Right lobe of liver (tissue), 6 donors: ENCODE measurements at regions not wholly inside any gene's neighbourhood (a gene's known extent, or its start where the extent isn't known, plus 50 kb on each side); places are given as distances from the start of the nearest gene placed in this dataset.

Source experiments
- ATAC-seq, 4 donors: fragments of 200-7000 bp; cut with Tn5 transposase; one replicate each; pipeline ENCODE4 v1.9.1; 2020; ENCODE audit warnings: mild to moderate bottlenecking in 4 of 4, moderate library complexity in 4 of 4
- DNase-seq, 3 donors: peaks; one replicate each; pipeline ENCODE4 v3.0.0-alpha.2; 2020
- H3K27ac ChIP-seq, 3 donors: fragments of 200-600 bp; one replicate each; pipeline ENCODE4 v1.8.0; 2022
- H3K27me3 ChIP-seq, 2 donors: fragments of 200-600 bp; one replicate each; pipeline ENCODE4 v1.8.0; 2022
- H3K36me3 ChIP-seq, 4 donors: fragments of 200-600 bp; sonication (generic) in 1 of 4; one replicate each; pipeline versions ENCODE4 v1.5.1 to v1.8.0; 2017 to 2022; ENCODE audit warnings: control low read depth in 1 of 4
- H3K4me1 ChIP-seq, 4 donors: fragments of 200-600 bp; sonication (generic) in 1 of 4; one replicate each; pipeline versions ENCODE4 v1.5.1 to v1.8.0; 2017 to 2022; ENCODE audit warnings: control low read depth in 1 of 4
- H3K4me3 ChIP-seq, 3 donors: fragments of 200-600 bp; one replicate each; pipeline ENCODE4 v1.8.0; 2022
- H3K9me3 ChIP-seq, 4 donors: fragments of 200-600 bp; sonication (generic) in 1 of 4; one replicate each; pipeline versions ENCODE4 v1.5.1 to v1.8.0; 2017 to 2022; ENCODE audit warnings: control low read depth in 1 of 4
- POLR2A ChIP-seq: fragments of 450-650 bp; IDR thresholded peaks from one replicate; pipeline ENCODE4 v1.6.1; 2017; ENCODE audit warnings: antibody characterized with exemption, mild to moderate bottlenecking
- WGBS: methylation state at CpG from one replicate; pipeline ENCODE4 v1.1.6; 2018; ENCODE audit warnings: low coverage, low lambda C conversion rate; ENCODE audit not compliant: insufficient coverage; ENCODE audit errors: missing lambda C conversion rate; 5-methylcytosine and 5-hydroxymethylcytosine counted together
- intact Hi-C, 2 donors: fragments of 100-400 bp; cut with DNase I; formaldehyde crosslinking; loops; one replicate each; pipeline versions ENCODE4 v1.11.2 to v1.14.1; 2022
- TF ChIP-seq, protein P1 (sequence below), 4 donors: fragments of 200-600 bp in 3 of 4; fragments of 450-650 bp in 1 of 4; IDR thresholded peaks; one replicate each; pipeline versions ENCODE4 v1.5.1 to v1.8.0; 2016 to 2022; ENCODE audit warnings: antibody characterized with exemption in 4 of 4, mild to moderate bottlenecking in 2 of 4
- donor health status: DM: no; HTN: yes; CAD: no.
- donor health status: DM: no; HTN: no; CAD: no.
- donor health status: DM: no; HTN: no; CAD: no.
- donor health status: DM: no; HTN: yes; CAD: no.
- donor health status: DM: no; HTN: yes; CAD: no.

DNA sequence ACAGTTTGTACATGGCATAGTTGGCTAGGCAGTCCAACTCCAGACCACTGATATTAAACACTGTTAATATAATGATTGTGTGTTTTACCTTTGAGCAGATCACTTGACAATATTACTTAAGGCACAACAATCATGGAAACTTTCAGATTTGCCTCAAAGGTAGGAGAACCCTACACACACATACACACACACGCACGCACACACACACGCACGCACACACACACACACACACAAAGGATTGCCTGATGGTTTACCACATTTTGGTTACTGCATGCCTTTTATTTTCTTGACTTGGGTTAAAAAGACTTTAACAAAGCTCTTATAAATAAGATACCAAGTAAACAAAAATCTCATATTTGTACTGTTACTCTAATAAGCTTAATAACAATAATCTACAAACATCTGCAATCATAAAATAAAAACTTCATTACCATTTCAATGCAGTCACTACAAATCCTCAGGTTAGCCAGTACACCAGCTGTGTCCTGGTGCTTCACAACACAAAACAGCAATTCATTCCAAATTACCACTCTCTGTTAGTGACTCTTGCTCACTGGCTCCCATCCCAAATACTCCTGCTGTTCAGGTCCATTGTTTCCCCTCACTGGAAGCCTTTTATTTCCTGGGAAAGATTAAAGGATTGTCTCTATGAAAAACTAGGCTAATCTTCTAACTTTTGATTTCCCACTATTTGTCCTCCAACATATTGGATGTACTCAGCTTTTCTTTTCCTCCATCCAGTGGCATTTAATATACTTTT lies 175.2 kb upstream of the ATP2B1 start:
- no peak for TF ChIP-seq POLR2A
- TF ChIP-seq, protein P1, sequence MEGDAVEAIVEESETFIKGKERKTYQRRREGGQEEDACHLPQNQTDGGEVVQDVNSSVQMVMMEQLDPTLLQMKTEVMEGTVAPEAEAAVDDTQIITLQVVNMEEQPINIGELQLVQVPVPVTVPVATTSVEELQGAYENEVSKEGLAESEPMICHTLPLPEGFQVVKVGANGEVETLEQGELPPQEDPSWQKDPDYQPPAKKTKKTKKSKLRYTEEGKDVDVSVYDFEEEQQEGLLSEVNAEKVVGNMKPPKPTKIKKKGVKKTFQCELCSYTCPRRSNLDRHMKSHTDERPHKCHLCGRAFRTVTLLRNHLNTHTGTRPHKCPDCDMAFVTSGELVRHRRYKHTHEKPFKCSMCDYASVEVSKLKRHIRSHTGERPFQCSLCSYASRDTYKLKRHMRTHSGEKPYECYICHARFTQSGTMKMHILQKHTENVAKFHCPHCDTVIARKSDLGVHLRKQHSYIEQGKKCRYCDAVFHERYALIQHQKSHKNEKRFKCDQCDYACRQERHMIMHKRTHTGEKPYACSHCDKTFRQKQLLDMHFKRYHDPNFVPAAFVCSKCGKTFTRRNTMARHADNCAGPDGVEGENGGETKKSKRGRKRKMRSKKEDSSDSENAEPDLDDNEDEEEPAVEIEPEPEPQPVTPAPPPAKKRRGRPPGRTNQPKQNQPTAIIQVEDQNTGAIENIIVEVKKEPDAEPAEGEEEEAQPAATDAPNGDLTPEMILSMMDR (IDR thresholded peaks at IDR 0.05) = no peak
- 24% methylated on average over 4 of the region's 4 CpGs for WGBS
- intact Hi-C loops = no loop called here

DNA sequence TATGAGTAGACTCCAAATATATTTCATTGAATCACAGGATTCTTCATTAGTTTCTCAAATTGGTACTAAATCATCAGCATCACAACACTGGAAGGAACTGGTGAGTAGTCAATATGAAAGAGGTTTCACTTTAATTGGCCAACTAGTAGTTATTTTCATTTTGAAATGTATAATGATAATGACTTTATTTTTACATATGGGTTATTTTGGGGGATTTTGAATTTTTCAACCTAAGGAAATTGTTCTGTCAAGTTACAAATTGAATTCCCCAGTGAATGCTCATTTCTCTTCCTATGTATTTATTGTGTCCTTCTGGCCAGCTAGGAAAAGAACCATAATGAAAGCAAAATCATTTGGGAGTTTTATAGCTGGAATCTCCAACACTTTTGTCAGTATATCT lies 174.2 kb upstream of the ATP2B1 start:
- intact Hi-C loops = no loop called here
- no peak for DNase-seq

More for the DNA sequence above, 175.2 kb upstream of the ATP2B1 start:
- ATAC-seq (peak in 1 of 4 donors; percentile 32), DNase-seq (no peak)
- Histone ChIP-seq H3K27ac (no peak overlapping the region), H3K4me1 (no peaks in the 10 kb centered on the region), H3K9me3 (no peaks in the 10 kb centered on the region), H3K4me3 (no peak overlapping the region), H3K36me3 (no peaks in the 10 kb centered on the region), H3K27me3 (no peaks in the 10 kb centered on the region)

DNA sequence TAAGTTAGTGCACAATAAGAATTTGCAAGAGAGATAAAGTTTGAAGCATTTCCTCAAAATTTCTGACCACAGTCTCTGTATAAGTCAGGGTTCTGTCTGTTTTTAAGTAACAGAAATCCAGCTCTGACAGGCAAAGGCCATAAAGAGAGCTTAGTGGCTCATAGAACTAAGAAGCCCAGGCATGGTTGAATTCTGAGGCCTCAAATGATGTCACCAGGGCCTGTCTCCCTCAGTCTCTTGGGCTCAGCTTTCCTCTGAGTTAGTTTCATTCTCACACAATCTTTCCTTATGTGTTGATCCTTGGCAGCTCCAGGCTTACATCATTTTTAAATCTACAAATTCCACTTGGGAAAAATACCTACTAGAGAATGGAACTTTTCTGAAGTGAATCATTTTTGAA lies 173.4 kb upstream of the ATP2B1 start:
- Histone ChIP-seq H3K27me3 (no peaks in the 10 kb centered on the region), H3K4me1 (no peaks in the 10 kb centered on the region), H3K36me3 (no peaks in the 10 kb centered on the region), H3K27ac (no peak overlapping the region), H3K4me3 (no peak overlapping the region), H3K9me3 (no peaks in the 10 kb centered on the region)
- TF ChIP-seq, protein P1 (IDR thresholded peaks at IDR 0.05) = no peak
- no peak for TF ChIP-seq POLR2A
- no peak for DNase-seq
- intact Hi-C loops = no loop called here
- no peak for ATAC-seq

More for the DNA sequence above, 174.2 kb upstream of the ATP2B1 start:
- no peaks in the 10 kb centered on the region for H3K36me3 ChIP-seq
- TF ChIP-seq, protein P1 (IDR thresholded peaks at IDR 0.05) = no peak
- TF ChIP-seq POLR2A = no peak
- no peaks in the 10 kb centered on the region for H3K27me3 ChIP-seq
- no peak for ATAC-seq
- no peak overlapping the region for H3K4me3 ChIP-seq
- H3K4me1 ChIP-seq = no peaks in the 10 kb centered on the region
- no peak overlapping the region for H3K27ac ChIP-seq
- no peaks in the 10 kb centered on the region for H3K9me3 ChIP-seq

DNA sequence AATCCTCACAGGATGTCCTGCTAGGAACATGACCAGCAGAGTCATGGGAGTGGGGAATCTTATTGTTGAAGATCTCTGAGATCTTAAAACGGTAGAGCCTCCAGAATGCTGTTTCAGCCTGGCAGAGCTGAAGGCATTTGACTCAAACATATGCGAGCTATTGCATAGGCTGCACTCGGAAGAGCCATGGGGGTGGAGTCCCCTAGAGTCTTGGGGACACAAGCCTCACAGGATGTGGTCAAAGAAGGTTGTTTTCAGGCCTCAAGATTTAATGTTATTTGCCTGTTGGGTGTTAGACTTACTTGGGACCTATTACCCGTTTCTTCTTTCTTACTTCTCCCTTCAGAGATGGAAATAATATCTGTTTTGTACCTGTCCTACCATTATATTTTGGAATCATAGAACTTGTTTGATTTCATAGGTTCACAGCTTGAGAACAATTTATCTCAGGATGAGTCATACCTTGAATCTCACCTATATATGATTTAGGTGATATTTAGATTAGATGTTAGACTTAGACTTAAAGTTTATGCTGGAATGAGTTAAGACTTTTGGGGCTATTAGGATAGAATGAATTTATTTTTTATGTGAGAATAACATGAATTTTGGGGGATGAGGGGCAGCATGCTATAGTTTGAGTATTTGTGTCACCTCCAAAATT lies 172.2 kb upstream of the ATP2B1 start:
- no peaks in the 10 kb centered on the region for H3K27me3 ChIP-seq
- DNase-seq (no peak), ATAC-seq (peak; percentile 45 to 70 (median 52))
- H3K4me1 ChIP-seq = no peaks in the 10 kb centered on the region
- H3K9me3 ChIP-seq = no peaks in the 10 kb centered on the region
- no peak overlapping the region for H3K27ac ChIP-seq
- WGBS = 39% methylated on average over 3 of the region's 4 CpGs
- no peak for TF ChIP-seq POLR2A
- TF ChIP-seq, protein P1 (IDR thresholded peaks at IDR 0.05) = no peak
- H3K36me3 ChIP-seq = no peaks in the 10 kb centered on the region
- no peak overlapping the region for H3K4me3 ChIP-seq
- intact Hi-C loops = no loop called here
